ENCODE measurements at regions not wholly inside any gene's neighbourhood (a gene's known extent, or its start where the extent isn't known, plus 50 kb on each side); places are given as distances from the start of the nearest gene placed in this dataset.

GRCh38 chr2:129769185-129769991 is 210.1 kb upstream of the RAB6C start:
- no peak for DNase-seq

- DNase-seq: no peak
These were observed 207.9 kb upstream of the RAB6C start for GRCh38 chr2:129771418-129772189.

- no peak for DNase-seq
These were observed 207.3 kb upstream of the RAB6C start for GRCh38 chr2:129772190-129772579.

- DNase-seq: no peak
These were observed 203.4 kb upstream of the RAB6C start for GRCh38 chr2:129775952-129776653.

- no peak for DNase-seq
These were observed 202.3 kb upstream of the RAB6C start for GRCh38 chr2:129777146-129777545.

GRCh38 chr2:129777762-129778583 is 201.5 kb upstream of the RAB6C start:
- no peak for DNase-seq

GRCh38 chr2:129778584-129778877 is 200.9 kb upstream of the RAB6C start:
- DNase-seq: no peak

GRCh38 chr2:129779783-129780182 is 199.7 kb upstream of the RAB6C start:
- DNase-seq: no peak

GRCh38 chr2:129780316-129781270 is 198.9 kb upstream of the RAB6C start:
- no peak for DNase-seq

- DNase-seq: no peak
These were observed 197.5 kb upstream of the RAB6C start for GRCh38 chr2:129781749-129782632.

GRCh38 chr2:129782633-129782990 is 196.9 kb upstream of the RAB6C start:
- DNase-seq: no peak

GRCh38 chr2:129784486-129784885 is 195.0 kb upstream of the RAB6C start:
- no peak for DNase-seq

GRCh38 chr2:129791712-129792111 is 187.8 kb upstream of the RAB6C start:
- no peak for DNase-seq

GRCh38 chr2:129793431-129793902 is 186.0 kb upstream of the RAB6C start:
- DNase-seq: no peak

- DNase-seq: no peak
These were observed 185.3 kb upstream of the RAB6C start for GRCh38 chr2:129794116-129794515.

- no peak for DNase-seq
These were observed 184.9 kb upstream of the RAB6C start for GRCh38 chr2:129794540-129794939.

- no peak for DNase-seq
These were observed 183.2 kb upstream of the RAB6C start for GRCh38 chr2:129796225-129796624.

GRCh38 chr2:129796801-129797488 is 182.5 kb upstream of the RAB6C start:
- DNase-seq: no peak

- DNase-seq: no peak
These were observed 181.8 kb upstream of the RAB6C start for GRCh38 chr2:129797489-129798300.
